RWPE1 (cell line): ENCODE measurements at regions not wholly inside any gene's neighbourhood (a gene's known extent, or its start where the extent isn't known, plus 50 kb on each side); places are given as distances from the start of the nearest gene placed in this dataset.
"Not testable (repeated sequence)": the region's sequence is repeated elsewhere in the genome, so short reads cannot be mapped to it uniquely, and the experiment has no call there.

Experiments used
- CTCF ChIA-PET: fragments of 350-600 bp; sonication (Branson Sonifier 250); formaldehyde crosslinking; extraction: SDS; loops from one replicate; lab custom pipeline; 2021; lab: Yijun Ruan, JAX
- POLR2A ChIA-PET: fragments of 400-600 bp; formaldehyde crosslinking; extraction: SDS; loops from one replicate; lab custom pipeline; 2020; ENCODE audit warnings: antibody characterized with exemption; ENCODE audit not compliant: low non-redundant PET; lab: Yijun Ruan, JAX
- DNase-seq: peaks from one replicate; pipeline ENCODE4 v3.0.0; 2012; ENCODE audit warnings: low spot score
- H3K27ac ChIP-seq: fragments of 450-650 bp; 2 replicates; pipeline ENCODE4 v1.5.1; 2017
- CTCF ChIP-seq: fragments of 450-650 bp; conservative IDR thresholded peaks from 2 replicates; pipeline ENCODE4 v1.5.1; 2017; ENCODE audit warnings: low read depth, mild to moderate bottlenecking

- TF ChIP-seq CTCF: no peak
- ChIA-PET CTCF (no interaction called here), POLR2A (no interaction called here)
- no peak overlapping the region for H3K27ac ChIP-seq
- no peak for DNase-seq
These were observed 618.8 kb downstream of the GLUD2 start for GRCh38 chrX:121666171-121666570.

- POLR2A ChIA-PET: no interaction called here
- DNase-seq: no peak
- CTCF ChIA-PET: interaction anchor here (0.7 kb wide), 1 partner anchor 10 kb away, joined by 3 read pairs; no protein-coding TSS in a partner anchor
- TF ChIP-seq CTCF: no peak
- no peak overlapping the region for H3K27ac ChIP-seq
These were observed 624.2 kb downstream of the GLUD2 start for GRCh38 chrX:121671649-121672048.

GRCh38 chrX:121709236-121709635 lies 661.8 kb downstream of the GLUD2 start:
- DNase-seq, POLR2A ChIA-PET, H3K27ac ChIP-seq: not testable (repeated sequence)
- CTCF ChIA-PET: interaction anchor here (0.6 kb wide), 1 partner anchor 657 kb away, joined by 3 read pairs; no protein-coding TSS in a partner anchor

GRCh38 chrX:121733514-121733913 lies 686.1 kb downstream of the GLUD2 start:
- no peak overlapping the region for H3K27ac ChIP-seq
- peak; percentile 1 for DNase-seq
- no peak for TF ChIP-seq CTCF
- ChIA-PET POLR2A (no interaction called here), CTCF (no interaction called here)

- ChIA-PET POLR2A (no interaction called here), CTCF (no interaction called here)
- DNase-seq: no peak
- no peak for TF ChIP-seq CTCF
- no peak overlapping the region for H3K27ac ChIP-seq
These were observed 698.7 kb downstream of the GLUD2 start for GRCh38 chrX:121746105-121746504.

- DNase-seq, H3K27ac ChIP-seq, POLR2A ChIA-PET, CTCF ChIA-PET: not testable (repeated sequence)
These were observed 706.2 kb downstream of the GLUD2 start for GRCh38 chrX:121753602-121754001.

GRCh38 chrX:121754301-121754700 lies 706.9 kb downstream of the GLUD2 start:
- POLR2A ChIA-PET: no interaction called here
- CTCF ChIA-PET: no interaction called here
- TF ChIP-seq CTCF: no peak
- DNase-seq: no peak
- H3K27ac ChIP-seq: no peak overlapping the region

- no peak overlapping the region for H3K27ac ChIP-seq
- ChIA-PET CTCF (no interaction called here), POLR2A (no interaction called here)
- TF ChIP-seq CTCF: no peak
- DNase-seq: no peak
These were observed 708.1 kb downstream of the GLUD2 start for GRCh38 chrX:121755541-121755940.
